ENCODE measurements at regions not wholly inside any gene's neighbourhood (a gene's known extent, or its start where the extent isn't known, plus 50 kb on each side); places are given as distances from the start of the nearest gene placed in this dataset.

DNA sequence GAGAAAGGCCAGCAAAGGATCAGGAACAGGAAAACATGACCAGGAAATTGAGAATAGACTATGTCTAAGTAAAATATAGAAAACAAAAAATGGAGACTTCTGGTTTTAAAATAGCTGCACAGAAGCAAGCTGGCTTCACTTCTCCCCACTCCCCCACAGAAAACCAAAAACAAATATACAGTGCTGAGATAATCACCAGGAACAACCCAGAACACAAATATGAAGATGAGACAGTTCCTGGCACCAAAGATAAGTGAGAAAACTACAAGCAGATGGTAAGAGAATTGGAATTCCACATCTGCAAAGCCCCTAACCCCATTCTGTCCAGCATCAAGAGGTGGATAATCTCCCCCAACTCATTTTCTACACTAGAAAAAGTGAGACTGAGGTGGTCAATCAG, 397.7 kb downstream of the SUCLA2 start:
- Histone ChIP-seq H3K27me3 (ENCODE audit: control insufficient read depth in 2 of 2, insufficient read depth in 2 of 2, low read length in 2 of 2) (no peaks in the 10 kb centered on the region), H3K27ac (ENCODE audit: insufficient read depth, low read depth, low read length) (no peak overlapping the region), H3K36me3 (ENCODE audit: control insufficient read depth in 2 of 2, extremely low read depth in 1 of 2, insufficient read depth in 2 of 2, low read length in 2 of 2) (no peaks in the 10 kb centered on the region), H3K9me3 (replicated peaks; ENCODE audit: control insufficient read depth, insufficient read depth, low read length) (peaks cover 6% of the 10 kb centered on the region), H3K9ac (replicated peaks; ENCODE audit: extremely low read depth, insufficient read depth, low read length) (no peak overlapping the region), H4K20me1 (replicated peaks; ENCODE audit: control insufficient read depth, extremely low read depth, insufficient read depth, low read length) (no peaks in the 10 kb centered on the region), H3K79me2 (ENCODE audit: control insufficient read depth, insufficient read depth, low read length) (no peaks in the 10 kb centered on the region), H2AFZ (ENCODE audit: low read depth, low read length) (no peak overlapping the region), H3K4me1 (ENCODE audit: control insufficient read depth, extremely low read depth, insufficient read depth, low read length) (no peaks in the 10 kb centered on the region), H3K4me2 (ENCODE audit: insufficient read depth, low read length) (no peak overlapping the region), H3K4me3 (replicated peaks in 1 of 3; ENCODE audit: insufficient read depth in 1 of 3, low read depth in 1 of 3, low read length in 3 of 3) (no peak overlapping the region), H3K9me1 (replicated peaks; ENCODE audit: control insufficient read depth, extremely low read depth, insufficient read depth, low read length) (no peaks in the 10 kb centered on the region)
- intact Hi-C loops (cut with micrococcal nuclease) (no loop called here), dilution Hi-C loops (cut with MboI; ENCODE audit: extremely low pct_ligation_motif_present, low sequenced_read_pairs) (no loop called here)
- POLR2A ChIA-PET: no interaction called here
- BruUV-seq (replicated peaks): no TSS peak
- DNase-seq (ENCODE audit: low read depth, low spot score) (no peak), FAIRE-seq (no peak)
- CTCF ChIA-PET: no interaction called here
- TF ChIP-seq, protein P1, sequence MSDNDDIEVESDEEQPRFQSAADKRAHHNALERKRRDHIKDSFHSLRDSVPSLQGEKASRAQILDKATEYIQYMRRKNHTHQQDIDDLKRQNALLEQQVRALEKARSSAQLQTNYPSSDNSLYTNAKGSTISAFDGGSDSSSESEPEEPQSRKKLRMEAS (IDR thresholded peaks at IDR 0.05; ENCODE audit: insufficient read depth, insufficient read length): no peak
- no peak for TF ChIP-seq POLR2AphosphoS5 (IDR thresholded peaks at IDR 0.05; ENCODE audit: insufficient read depth, low read depth, low read length)
- TF ChIP-seq MYC (IDR thresholded peaks at IDR 0.05; ENCODE audit: low read depth, low read length): no peak

DNA sequence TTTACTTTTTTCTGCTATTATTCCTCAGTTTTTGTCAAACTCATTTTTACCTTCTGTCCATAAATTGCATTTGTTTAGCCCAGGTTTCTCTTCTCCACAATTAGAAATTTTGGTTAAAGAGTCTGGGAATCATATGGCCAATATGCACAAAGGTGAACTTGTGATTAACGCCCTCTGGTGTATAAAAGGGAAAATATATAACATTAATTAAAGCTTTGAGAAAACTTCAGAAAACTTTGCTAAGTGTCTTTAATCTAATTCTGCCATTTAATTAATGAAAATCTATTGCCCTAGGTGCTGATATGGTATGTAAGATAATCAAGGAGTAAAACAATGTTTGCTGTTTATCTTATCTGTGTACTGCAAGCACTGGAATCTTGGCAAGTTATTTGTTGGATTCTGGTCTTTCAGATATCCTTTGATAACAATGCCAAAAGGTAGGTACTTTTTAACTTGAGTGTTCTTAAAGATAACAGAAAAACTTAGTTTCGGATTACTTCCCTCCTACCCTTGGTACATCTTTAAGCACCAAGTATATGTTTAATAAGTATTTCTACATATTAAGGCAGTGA, 402.6 kb downstream of the SUCLA2 start:
- POLR2A ChIA-PET: no interaction called here
- Histone ChIP-seq H3K4me1 (ENCODE audit: control insufficient read depth, extremely low read depth, insufficient read depth, low read length) (no peaks in the 10 kb centered on the region), H3K79me2 (ENCODE audit: control insufficient read depth, insufficient read depth, low read length) (no peaks in the 10 kb centered on the region), H3K9me3 (replicated peaks; ENCODE audit: control insufficient read depth, insufficient read depth, low read length) (peaks cover 11% of the 10 kb centered on the region), H3K4me2 (ENCODE audit: insufficient read depth, low read length) (no peak overlapping the region), H3K27ac (ENCODE audit: insufficient read depth, low read depth, low read length) (no peak overlapping the region), H2AFZ (ENCODE audit: low read depth, low read length) (no peak overlapping the region), H3K4me3 (replicated peaks in 1 of 3; ENCODE audit: insufficient read depth in 1 of 3, low read depth in 1 of 3, low read length in 3 of 3) (no peak overlapping the region), H3K36me3 (ENCODE audit: control insufficient read depth in 2 of 2, extremely low read depth in 1 of 2, insufficient read depth in 2 of 2, low read length in 2 of 2) (no peaks in the 10 kb centered on the region), H3K9ac (replicated peaks; ENCODE audit: extremely low read depth, insufficient read depth, low read length) (no peak overlapping the region), H3K9me1 (replicated peaks; ENCODE audit: control insufficient read depth, extremely low read depth, insufficient read depth, low read length) (no peaks in the 10 kb centered on the region), H4K20me1 (replicated peaks; ENCODE audit: control insufficient read depth, extremely low read depth, insufficient read depth, low read length) (no peaks in the 10 kb centered on the region), H3K27me3 (ENCODE audit: control insufficient read depth in 2 of 2, insufficient read depth in 2 of 2, low read length in 2 of 2) (no peaks in the 10 kb centered on the region)
- dilution Hi-C loops (cut with MboI; ENCODE audit: extremely low pct_ligation_motif_present, low sequenced_read_pairs) (no loop called here), intact Hi-C loops (cut with micrococcal nuclease) (loop anchor here (5.0 kb wide), 1 partner anchor 766 kb away; no protein-coding TSS in a partner anchor)
- no TSS peak for BruUV-seq (replicated peaks)
- TF ChIP-seq, protein P2, sequence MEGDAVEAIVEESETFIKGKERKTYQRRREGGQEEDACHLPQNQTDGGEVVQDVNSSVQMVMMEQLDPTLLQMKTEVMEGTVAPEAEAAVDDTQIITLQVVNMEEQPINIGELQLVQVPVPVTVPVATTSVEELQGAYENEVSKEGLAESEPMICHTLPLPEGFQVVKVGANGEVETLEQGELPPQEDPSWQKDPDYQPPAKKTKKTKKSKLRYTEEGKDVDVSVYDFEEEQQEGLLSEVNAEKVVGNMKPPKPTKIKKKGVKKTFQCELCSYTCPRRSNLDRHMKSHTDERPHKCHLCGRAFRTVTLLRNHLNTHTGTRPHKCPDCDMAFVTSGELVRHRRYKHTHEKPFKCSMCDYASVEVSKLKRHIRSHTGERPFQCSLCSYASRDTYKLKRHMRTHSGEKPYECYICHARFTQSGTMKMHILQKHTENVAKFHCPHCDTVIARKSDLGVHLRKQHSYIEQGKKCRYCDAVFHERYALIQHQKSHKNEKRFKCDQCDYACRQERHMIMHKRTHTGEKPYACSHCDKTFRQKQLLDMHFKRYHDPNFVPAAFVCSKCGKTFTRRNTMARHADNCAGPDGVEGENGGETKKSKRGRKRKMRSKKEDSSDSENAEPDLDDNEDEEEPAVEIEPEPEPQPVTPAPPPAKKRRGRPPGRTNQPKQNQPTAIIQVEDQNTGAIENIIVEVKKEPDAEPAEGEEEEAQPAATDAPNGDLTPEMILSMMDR (IDR thresholded peaks at IDR 0.05; ENCODE audit: extremely low read depth in 1 of 2, insufficient read depth in 1 of 2, low read depth in 1 of 2, low read length in 2 of 2): no peak
- no peak for DNase-seq (ENCODE audit: low read depth, low spot score)
- CTCF ChIA-PET: no interaction called here
- no peak for FAIRE-seq
